Neural cell (in vitro differentiated cells): ENCODE measurements at regions not wholly inside any gene's neighbourhood (a gene's known extent, or its start where the extent isn't known, plus 50 kb on each side); places are given as distances from the start of the nearest gene placed in this dataset.

ENCODE experiments used
- H2AFZ ChIP-seq: fragments of 200-600, 300-800 bp; sonication (generic), shearing (Covaris generic); 2 replicates; pipeline ENCODE4 v1.6.0; 2014; ENCODE audit warnings: low read depth, mild to moderate bottlenecking, antibody characterized with exemption, low read length, moderate library complexity
- H3F3A ChIP-seq: fragments of 200-600 bp; shearing (Covaris generic); 2 replicates; pipeline ENCODE4 v1.6.1; 2016; ENCODE audit warnings: mild to moderate bottlenecking, moderate library complexity, mixed read lengths, antibody characterized with exemption, low read length; ENCODE audit not compliant: insufficient read depth, poor library complexity, severe bottlenecking
- H3K27ac ChIP-seq: fragments of 200-600, 300-800 bp; sonication (generic), shearing (Covaris generic); 2 replicates; pipeline ENCODE4 v1.5.1; 2014; ENCODE audit warnings: mild to moderate bottlenecking, low read length, moderate library complexity
- H3K27me3 ChIP-seq: fragments of 300-800, 200-600 bp; sonication (generic), shearing (Covaris generic); 2 replicates; pipeline ENCODE4 v1.6.0; 2014; ENCODE audit warnings: mild to moderate bottlenecking, low read depth, low read length, moderate library complexity; ENCODE audit not compliant: insufficient read depth
- H3K36me3 ChIP-seq: fragments of 300-800, 200-600 bp; sonication (generic), shearing (Covaris generic); 2 replicates; pipeline ENCODE4 v1.5.1; 2014; ENCODE audit warnings: mild to moderate bottlenecking, antibody characterized with exemption, low read length, moderate library complexity; ENCODE audit not compliant: insufficient read depth
- H3K4me2 ChIP-seq: fragments of 300-800, 200-600 bp; sonication (generic), shearing (Covaris generic); 2 replicates; pipeline ENCODE4 v1.6.0; 2014; ENCODE audit warnings: mild to moderate bottlenecking, low read length
- H3K4me3 ChIP-seq: fragments of 300-800, 200-600 bp; sonication (generic), shearing (Covaris generic); 2 replicates; pipeline ENCODE4 v1.5.1; 2014; ENCODE audit warnings: mild to moderate bottlenecking, low read length, moderate library complexity
- H3K79me2 ChIP-seq: fragments of 200-600 bp; shearing (Covaris generic); replicated peaks from 2 replicates; pipeline ENCODE4 v1.6.0; 2014; ENCODE audit warnings: mild to moderate bottlenecking, low read length, moderate library complexity; ENCODE audit not compliant: insufficient read depth
- H3K9ac ChIP-seq: fragments of 300-800, 200-600 bp; sonication (generic), shearing (Covaris generic); 2 replicates; pipeline ENCODE4 v1.6.1; 2016; ENCODE audit warnings: mild to moderate bottlenecking, low read length, mixed read lengths
- H3K9me2 ChIP-seq: fragments of 200-600 bp; shearing (Covaris generic); 2 replicates; pipeline ENCODE4 v1.6.1; 2016; ENCODE audit warnings: mild to moderate bottlenecking, low read length, mixed read lengths; ENCODE audit not compliant: insufficient read depth
- H3K9me3 ChIP-seq: fragments of 200-600, 300-800 bp; sonication (generic), shearing (Covaris generic); 2 replicates; pipeline ENCODE4 v1.6.1; 2016; ENCODE audit warnings: mild to moderate bottlenecking, mixed run types, low read length, moderate library complexity, mixed read lengths
- H4K20me1 ChIP-seq: fragments of 200-600 bp; shearing (Covaris generic); 2 replicates; pipeline ENCODE4 v1.6.1; 2016; ENCODE audit warnings: mild to moderate bottlenecking, mixed run types; ENCODE audit not compliant: insufficient read depth
- EP300 ChIP-seq: fragments of 450-650 bp; conservative IDR thresholded peaks from 2 replicates; pipeline ENCODE4 v1.6.1; 2014; ENCODE audit warnings: antibody characterized with exemption, mild to moderate bottlenecking, moderate library complexity; ENCODE audit not compliant: poor library complexity, severe bottlenecking
- EZH2 ChIP-seq: fragments of 200-600, 300-800 bp; shearing (Covaris generic), sonication (generic); IDR thresholded peaks from 2 replicates; pipeline ENCODE4 v1.6.1; 2014; ENCODE audit warnings: antibody characterized with exemption, low read length, borderline replicate concordance, mild to moderate bottlenecking; ENCODE audit not compliant: insufficient read depth, poor library complexity, severe bottlenecking
- MXI1 ChIP-seq: fragments of 450-650 bp; conservative IDR thresholded peaks from 2 replicates; pipeline ENCODE4 v1.6.1; 2014; ENCODE audit warnings: antibody characterized with exemption, mild to moderate bottlenecking; ENCODE audit not compliant: poor library complexity, severe bottlenecking
- POLR2AphosphoS5 ChIP-seq: IDR thresholded peaks from 2 replicates; pipeline ENCODE4 v1.6.1; 2012
- RAD21 ChIP-seq: fragments of 450-650 bp; conservative IDR thresholded peaks from 2 replicates; pipeline ENCODE4 v1.6.1; 2014; ENCODE audit warnings: antibody characterized with exemption, mild to moderate bottlenecking, moderate library complexity
- SMC3 ChIP-seq: fragments of 450-650 bp; conservative IDR thresholded peaks from 2 replicates; pipeline ENCODE4 v1.6.1; 2014; ENCODE audit warnings: antibody characterized with exemption, mild to moderate bottlenecking, moderate library complexity; ENCODE audit not compliant: poor library complexity
- TAF1 ChIP-seq: IDR thresholded peaks from 2 replicates; pipeline ENCODE4 v1.6.1; 2012; ENCODE audit warnings: low read depth
- TF ChIP-seq, protein P1 (sequence below): IDR thresholded peaks from 2 replicates; pipeline ENCODE4 v1.6.1; 2012; ENCODE audit warnings: borderline replicate concordance
- TF ChIP-seq, protein P2 (sequence below): fragments of 450-650 bp; IDR thresholded peaks from 2 replicates; pipeline ENCODE4 v1.5.1; 2014; ENCODE audit warnings: antibody characterized with exemption, mild to moderate bottlenecking, moderate library complexity; ENCODE audit not compliant: poor library complexity, severe bottlenecking

DNA sequence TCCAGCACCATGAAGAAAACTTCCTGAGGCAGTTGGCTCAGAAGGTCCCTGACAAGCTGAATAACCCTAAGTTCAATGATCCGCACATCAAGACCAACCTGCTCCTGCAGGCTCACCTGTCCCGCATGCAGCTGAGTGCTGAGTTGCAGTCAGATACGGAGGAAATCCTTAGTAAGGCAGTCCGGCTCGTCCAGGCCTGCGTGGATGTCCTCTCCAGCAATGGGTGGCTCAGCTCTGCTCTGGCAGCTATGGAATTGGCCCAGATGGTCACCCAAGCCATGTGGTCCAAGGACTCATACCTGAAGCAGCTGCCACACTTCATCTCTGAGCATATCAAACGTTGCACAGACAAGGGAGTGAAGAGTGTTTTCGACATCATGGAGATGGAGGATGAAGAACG lies 88.4 kb upstream of the SMURF2 start:
- no peak overlapping the region for H2AFZ ChIP-seq
- no peak overlapping the region for H3K4me2 ChIP-seq
- no peak overlapping the region for H3K4me3 ChIP-seq
- H3K9ac ChIP-seq: no peak overlapping the region
- no peaks in the 10 kb centered on the region for H4K20me1 ChIP-seq
- no peaks in the 10 kb centered on the region for H3K79me2 ChIP-seq
- H3K27me3 ChIP-seq: no peaks in the 10 kb centered on the region
- TF ChIP-seq EP300 (no peak), TAF1 (no peak), MXI1 (no peak)
- peaks cover 10% of the 10 kb centered on the region for H3K36me3 ChIP-seq
- no peaks in the 10 kb centered on the region for H3F3A ChIP-seq
- no peaks in the 10 kb centered on the region for H3K9me3 ChIP-seq
- no peak overlapping the region for H3K27ac ChIP-seq
- no peaks in the 10 kb centered on the region for H3K9me2 ChIP-seq

GRCh38 chr17:64749306-64749705 lies 87.2 kb upstream of the SMURF2 start:
- no peaks in the 10 kb centered on the region for H3K9me3 ChIP-seq
- H3K4me2 ChIP-seq: no peak overlapping the region
- no peak for TF ChIP-seq POLR2AphosphoS5
- TF ChIP-seq EZH2: no peak
- no peak for TF ChIP-seq MXI1
- TF ChIP-seq, protein P1, sequence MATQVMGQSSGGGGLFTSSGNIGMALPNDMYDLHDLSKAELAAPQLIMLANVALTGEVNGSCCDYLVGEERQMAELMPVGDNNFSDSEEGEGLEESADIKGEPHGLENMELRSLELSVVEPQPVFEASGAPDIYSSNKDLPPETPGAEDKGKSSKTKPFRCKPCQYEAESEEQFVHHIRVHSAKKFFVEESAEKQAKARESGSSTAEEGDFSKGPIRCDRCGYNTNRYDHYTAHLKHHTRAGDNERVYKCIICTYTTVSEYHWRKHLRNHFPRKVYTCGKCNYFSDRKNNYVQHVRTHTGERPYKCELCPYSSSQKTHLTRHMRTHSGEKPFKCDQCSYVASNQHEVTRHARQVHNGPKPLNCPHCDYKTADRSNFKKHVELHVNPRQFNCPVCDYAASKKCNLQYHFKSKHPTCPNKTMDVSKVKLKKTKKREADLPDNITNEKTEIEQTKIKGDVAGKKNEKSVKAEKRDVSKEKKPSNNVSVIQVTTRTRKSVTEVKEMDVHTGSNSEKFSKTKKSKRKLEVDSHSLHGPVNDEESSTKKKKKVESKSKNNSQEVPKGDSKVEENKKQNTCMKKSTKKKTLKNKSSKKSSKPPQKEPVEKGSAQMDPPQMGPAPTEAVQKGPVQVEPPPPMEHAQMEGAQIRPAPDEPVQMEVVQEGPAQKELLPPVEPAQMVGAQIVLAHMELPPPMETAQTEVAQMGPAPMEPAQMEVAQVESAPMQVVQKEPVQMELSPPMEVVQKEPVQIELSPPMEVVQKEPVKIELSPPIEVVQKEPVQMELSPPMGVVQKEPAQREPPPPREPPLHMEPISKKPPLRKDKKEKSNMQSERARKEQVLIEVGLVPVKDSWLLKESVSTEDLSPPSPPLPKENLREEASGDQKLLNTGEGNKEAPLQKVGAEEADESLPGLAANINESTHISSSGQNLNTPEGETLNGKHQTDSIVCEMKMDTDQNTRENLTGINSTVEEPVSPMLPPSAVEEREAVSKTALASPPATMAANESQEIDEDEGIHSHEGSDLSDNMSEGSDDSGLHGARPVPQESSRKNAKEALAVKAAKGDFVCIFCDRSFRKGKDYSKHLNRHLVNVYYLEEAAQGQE: no peak
- TF ChIP-seq, protein P2, sequence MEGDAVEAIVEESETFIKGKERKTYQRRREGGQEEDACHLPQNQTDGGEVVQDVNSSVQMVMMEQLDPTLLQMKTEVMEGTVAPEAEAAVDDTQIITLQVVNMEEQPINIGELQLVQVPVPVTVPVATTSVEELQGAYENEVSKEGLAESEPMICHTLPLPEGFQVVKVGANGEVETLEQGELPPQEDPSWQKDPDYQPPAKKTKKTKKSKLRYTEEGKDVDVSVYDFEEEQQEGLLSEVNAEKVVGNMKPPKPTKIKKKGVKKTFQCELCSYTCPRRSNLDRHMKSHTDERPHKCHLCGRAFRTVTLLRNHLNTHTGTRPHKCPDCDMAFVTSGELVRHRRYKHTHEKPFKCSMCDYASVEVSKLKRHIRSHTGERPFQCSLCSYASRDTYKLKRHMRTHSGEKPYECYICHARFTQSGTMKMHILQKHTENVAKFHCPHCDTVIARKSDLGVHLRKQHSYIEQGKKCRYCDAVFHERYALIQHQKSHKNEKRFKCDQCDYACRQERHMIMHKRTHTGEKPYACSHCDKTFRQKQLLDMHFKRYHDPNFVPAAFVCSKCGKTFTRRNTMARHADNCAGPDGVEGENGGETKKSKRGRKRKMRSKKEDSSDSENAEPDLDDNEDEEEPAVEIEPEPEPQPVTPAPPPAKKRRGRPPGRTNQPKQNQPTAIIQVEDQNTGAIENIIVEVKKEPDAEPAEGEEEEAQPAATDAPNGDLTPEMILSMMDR: no peak
- TF ChIP-seq TAF1: no peak
- no peak for TF ChIP-seq EP300
- no peak for TF ChIP-seq RAD21
- no peaks in the 10 kb centered on the region for H3F3A ChIP-seq
- no peaks in the 10 kb centered on the region for H4K20me1 ChIP-seq
- H3K79me2 ChIP-seq: no peaks in the 10 kb centered on the region
- no peak overlapping the region for H3K27ac ChIP-seq
- no peak overlapping the region for H3K4me3 ChIP-seq
- H2AFZ ChIP-seq: no peak overlapping the region
- H3K27me3 ChIP-seq: no peaks in the 10 kb centered on the region
- H3K36me3 ChIP-seq: peaks cover 10% of the 10 kb centered on the region
- no peak overlapping the region for H3K9ac ChIP-seq
- no peaks in the 10 kb centered on the region for H3K9me2 ChIP-seq

DNA sequence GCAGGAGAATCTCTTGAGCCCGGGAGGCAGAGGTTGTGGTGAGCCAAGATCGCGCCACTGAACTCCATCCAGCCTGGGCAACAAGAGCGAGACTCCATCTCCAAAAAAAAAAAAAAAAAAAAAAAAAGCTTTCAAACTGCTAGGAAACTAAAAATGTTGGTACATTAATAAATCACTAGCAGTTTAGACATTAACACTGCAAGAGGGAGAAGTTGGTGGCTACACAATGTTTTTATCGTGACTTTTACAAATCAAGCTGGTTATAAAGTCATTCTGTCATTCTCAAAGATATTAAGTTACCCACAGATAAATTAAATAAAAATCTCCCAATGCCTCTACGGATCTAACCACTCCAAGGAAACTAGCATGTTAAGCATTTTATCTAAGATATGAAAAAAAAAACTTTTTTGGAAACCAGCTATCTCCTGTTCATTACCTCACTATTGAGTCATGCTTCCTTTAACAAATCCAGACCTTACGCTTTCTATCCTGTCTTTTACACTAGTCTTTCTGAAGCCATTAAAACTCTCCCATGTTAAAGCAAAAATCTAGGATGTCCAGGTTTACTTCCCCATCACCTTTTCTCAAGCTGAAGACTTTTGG lies 85.9 kb upstream of the SMURF2 start:
- Histone ChIP-seq H3K79me2 (no peaks in the 10 kb centered on the region), H2AFZ (no peak overlapping the region), H3K27me3 (no peaks in the 10 kb centered on the region), H3K9me3 (no peaks in the 10 kb centered on the region), H3K9ac (no peak overlapping the region), H3K27ac (no peak overlapping the region), H3K36me3 (peaks cover 10% of the 10 kb centered on the region), H3K4me3 (no peak overlapping the region), H3F3A (no peaks in the 10 kb centered on the region), H3K4me2 (no peak overlapping the region), H3K9me2 (no peaks in the 10 kb centered on the region), H4K20me1 (no peaks in the 10 kb centered on the region)
- TF ChIP-seq SMC3 (no peak), POLR2AphosphoS5 (no peak), MXI1 (no peak), EZH2 (no peak), TAF1 (no peak), RAD21 (no peak), EP300 (no peak)
- TF ChIP-seq, protein P1: no peak
- TF ChIP-seq, protein P2: no peak
